Sciatic nerve (tissue), 2 donors: ENCODE measurements at regions not wholly inside any gene's neighbourhood (a gene's known extent, or its start where the extent isn't known, plus 50 kb on each side); places are given as distances from the start of the nearest gene placed in this dataset.

Experiments used
- ATAC-seq: fragments of 200-7000 bp; cut with Tn5 transposase; one replicate; pipeline ENCODE4 v1.9.1; 2020; ENCODE audit warnings: mild to moderate bottlenecking, moderate library complexity
- DNase-seq: peaks from one replicate; pipeline ENCODE4 v3.0.0-alpha.2; 2020; ENCODE audit warnings: low spot score
- intact Hi-C: fragments of 100-400 bp; cut with DNase I; formaldehyde crosslinking; loops from one replicate; pipeline ENCODE4 v1.14.2; 2022
- donor health status: DM: no; HTN: no; CAD: no.
- donor health status: DM: no; HTN: no; CAD: no.

GRCh38 chr20:57053793-57054552, 212.5 kb downstream of the BMP7 start:
- DNase-seq = no peak
- no peak for ATAC-seq
- intact Hi-C loops = no loop called here

GRCh38 chr20:57055345-57055744, 211.1 kb downstream of the BMP7 start:
- intact Hi-C loops = no loop called here
- no peak for DNase-seq
- no peak for ATAC-seq

- no peak for DNase-seq
- no peak for ATAC-seq
- intact Hi-C loops = no loop called here
These were observed 209.8 kb downstream of the BMP7 start for GRCh38 chr20:57056651-57057050.

DNA sequence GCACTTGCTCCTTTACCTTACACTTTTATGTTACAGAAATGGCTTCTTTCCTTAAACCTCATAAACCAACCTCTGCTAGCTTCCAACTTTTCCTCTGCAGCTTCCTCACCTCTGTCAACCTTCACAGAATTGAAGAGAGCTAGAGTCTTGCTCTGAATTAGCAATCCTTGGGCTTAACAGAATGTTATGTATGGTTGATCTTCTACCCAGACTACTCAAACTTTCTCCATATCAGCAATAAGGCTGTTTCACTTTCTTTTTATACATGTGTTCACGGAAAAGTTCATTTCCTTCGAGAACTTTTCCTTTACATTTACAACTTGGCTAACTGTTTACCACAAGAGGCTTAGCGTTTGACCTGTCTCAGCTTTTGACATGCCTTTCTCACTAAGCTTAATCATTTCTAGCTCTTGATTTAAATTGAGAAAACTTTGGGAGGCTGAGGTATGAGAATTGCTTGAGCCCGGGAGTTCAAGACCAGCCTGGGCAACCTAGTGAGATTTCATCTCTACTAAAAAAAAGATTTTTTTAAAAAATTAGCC, 207.3 kb downstream of the BMP7 start:
- no peak for DNase-seq
- ATAC-seq = no peak
- intact Hi-C loops = no loop called here

GRCh38 chr20:57060407-57061050, 205.9 kb downstream of the BMP7 start:
- DNase-seq = peak; percentile 28
- intact Hi-C loops = no loop called here
- no peak for ATAC-seq

- ATAC-seq (peak; percentile 30), DNase-seq (peak; percentile 68)
- intact Hi-C loops = no loop called here
These were observed 205.2 kb downstream of the BMP7 start for GRCh38 chr20:57061051-57061900.

GRCh38 chr20:57062241-57062640, 204.2 kb downstream of the BMP7 start:
- ATAC-seq (no peak), DNase-seq (peak; percentile 28)
- intact Hi-C loops = no loop called here

GRCh38 chr20:57062696-57063270, 203.7 kb downstream of the BMP7 start:
- ATAC-seq = no peak
- DNase-seq = peak; percentile 30
- intact Hi-C loops = no loop called here

GRCh38 chr20:57064836-57065235, 201.6 kb downstream of the BMP7 start:
- intact Hi-C loops = no loop called here
- ATAC-seq (no peak), DNase-seq (peak; percentile 28)

DNA sequence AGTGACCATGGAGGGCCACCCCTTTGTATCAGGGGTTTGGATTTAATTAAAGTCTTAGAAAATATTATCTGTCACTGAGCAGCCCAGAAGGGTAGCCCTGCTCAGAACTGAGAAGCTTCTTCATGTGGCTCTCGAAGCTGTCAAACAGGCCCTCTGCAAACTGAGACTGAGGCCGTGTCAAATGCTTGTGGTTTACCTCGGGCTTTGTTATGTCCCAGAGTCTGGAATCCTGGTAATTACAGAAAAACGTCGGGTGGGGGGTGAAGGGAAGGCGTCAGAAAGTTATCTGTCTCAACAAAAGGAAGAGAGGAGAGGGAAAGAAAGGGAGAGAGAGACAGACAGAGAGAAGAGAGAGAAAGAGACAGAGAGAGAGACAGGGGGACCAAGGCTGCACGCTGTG, 200.8 kb downstream of the BMP7 start:
- intact Hi-C loops = no loop called here
- no peak for ATAC-seq
- DNase-seq = no peak

- peak; percentile 19 for DNase-seq
- no peak for ATAC-seq
- intact Hi-C loops = no loop called here
These were observed 200.1 kb downstream of the BMP7 start for GRCh38 chr20:57066126-57066900.

DNA sequence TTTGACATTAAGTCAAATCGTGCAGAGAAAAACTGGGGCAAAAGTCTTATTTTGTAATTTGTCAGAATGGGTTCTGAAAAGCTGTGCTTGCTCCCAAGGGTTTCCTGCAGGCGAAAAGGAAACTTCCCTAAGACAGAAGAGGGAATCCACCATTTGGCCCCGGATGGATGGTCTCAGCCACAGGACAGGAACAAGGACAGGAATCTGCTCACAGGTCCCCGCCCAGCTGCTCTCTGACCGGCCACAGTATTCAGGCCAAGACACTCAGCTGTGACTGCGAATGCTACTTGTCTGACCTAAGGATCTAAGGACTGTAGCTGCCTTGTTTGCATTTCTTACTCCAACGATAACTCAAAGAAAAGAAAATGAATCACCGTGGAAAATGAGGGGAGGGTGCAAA, 197.0 kb downstream of the BMP7 start:
- intact Hi-C loops = no loop called here
- DNase-seq = peak; percentile 35

GRCh38 chr20:57070296-57070695, 196.1 kb downstream of the BMP7 start:
- peak; percentile 45 for DNase-seq
- no peak for ATAC-seq
- intact Hi-C loops = no loop called here

More for the DNA sequence above, 197.0 kb downstream of the BMP7 start:
- ATAC-seq = no peak

- DNase-seq = peak; percentile 33
- intact Hi-C loops = no loop called here
- ATAC-seq = no peak
These were observed 195.1 kb downstream of the BMP7 start for GRCh38 chr20:57071283-57071731.

- DNase-seq (peak; percentile 21), ATAC-seq (no peak)
- intact Hi-C loops = no loop called here
These were observed 194.4 kb downstream of the BMP7 start for GRCh38 chr20:57071954-57072583.

DNA sequence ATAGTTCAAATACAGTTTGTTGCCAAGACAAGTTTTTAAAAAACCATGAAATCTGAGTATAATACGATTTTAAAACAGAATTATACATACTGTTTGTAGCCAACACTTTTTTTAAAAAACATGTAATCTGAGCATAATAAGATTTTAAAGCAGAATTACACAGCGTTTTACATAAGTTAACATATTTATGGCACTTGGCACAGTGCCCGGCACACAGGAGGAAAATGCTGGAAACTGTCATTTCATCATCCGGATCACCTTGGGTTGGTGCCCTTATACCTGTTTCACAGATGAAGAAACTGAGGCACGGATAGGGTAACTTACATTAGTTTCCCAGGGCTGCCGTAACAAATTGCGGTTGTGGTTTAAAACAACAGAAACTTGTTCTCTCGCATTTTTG, 193.0 kb downstream of the BMP7 start:
- DNase-seq = peak; percentile 35
- intact Hi-C loops = no loop called here
- ATAC-seq = no peak

DNA sequence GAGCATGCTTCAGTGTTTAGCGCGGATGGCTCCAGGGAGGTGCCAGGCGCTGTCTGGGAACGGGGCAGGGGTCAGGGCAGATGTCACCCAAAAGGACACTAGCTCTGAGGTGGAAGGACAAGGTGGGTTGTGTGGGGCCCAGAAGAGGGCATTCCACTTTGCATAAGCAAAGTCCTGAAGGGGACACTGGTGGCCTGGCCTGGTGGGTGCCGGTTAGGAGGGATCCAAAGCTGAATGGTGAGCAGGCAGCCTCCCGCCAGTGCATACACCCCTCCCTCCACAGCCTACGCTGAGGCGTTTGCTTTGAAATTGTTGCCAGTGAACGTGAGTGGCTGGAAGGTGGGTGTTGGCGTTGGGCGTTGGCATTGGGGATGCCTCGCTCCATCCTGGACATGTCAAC, 192.1 kb downstream of the BMP7 start:
- DNase-seq = peak; percentile 26
- intact Hi-C loops = no loop called here
- no peak for ATAC-seq

DNA sequence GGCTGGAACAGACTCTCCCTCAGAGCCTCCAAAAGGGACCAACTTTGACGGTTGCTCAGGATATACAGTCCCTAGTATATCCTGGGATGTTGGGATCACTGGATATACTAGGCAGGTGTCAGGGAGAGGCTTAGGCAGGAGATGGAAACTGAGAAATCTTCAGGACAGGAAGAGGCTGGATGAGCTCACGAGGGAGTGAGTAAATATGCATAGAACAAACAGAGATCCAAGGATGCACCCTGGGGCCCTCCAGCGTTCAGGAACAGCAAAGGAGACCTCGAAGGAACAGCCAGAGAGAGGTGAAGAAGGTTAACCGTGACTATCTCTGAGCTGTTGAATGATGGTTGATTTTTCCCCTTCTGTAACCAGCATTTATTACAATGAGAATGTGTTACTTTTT, 191.3 kb downstream of the BMP7 start:
- DNase-seq (no peak), ATAC-seq (no peak)
- intact Hi-C loops = no loop called here
